NCI-H2081 treated with DMSO at 0.1 percent for 48 hours (cell line): ENCODE measurements at regions not wholly inside any gene's neighbourhood (a gene's known extent, or its start where the extent isn't known, plus 50 kb on each side); places are given as distances from the start of the nearest gene placed in this dataset.

ENCODE experiments used
- DNase-seq: peaks from one replicate; lab custom pipeline; 2025; lab: John Stamatoyannopoulos, UW

DNA sequence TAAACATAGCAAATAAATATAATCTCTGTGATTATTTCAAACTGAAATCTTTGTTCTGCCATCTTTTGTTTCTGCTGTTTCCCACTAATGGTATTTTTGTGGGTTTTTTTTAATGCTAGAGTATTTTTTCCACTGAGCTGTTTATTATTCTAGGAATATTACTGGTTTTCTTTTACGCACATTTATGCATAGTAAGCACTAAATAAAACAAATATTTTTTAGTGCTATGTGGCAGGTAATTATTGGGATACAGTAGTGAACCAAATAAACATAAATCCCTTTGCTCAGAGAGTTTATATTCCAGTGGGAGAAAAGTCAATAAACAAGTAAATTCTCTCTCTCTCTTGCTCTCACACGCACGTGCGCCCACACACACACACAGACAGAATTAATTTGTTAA lies 397.4 kb downstream of the PRDM5 start:
- no peak for DNase-seq

GRCh38 chr4:120524237-120524636 lies 398.3 kb downstream of the PRDM5 start:
- no peak for DNase-seq

DNA sequence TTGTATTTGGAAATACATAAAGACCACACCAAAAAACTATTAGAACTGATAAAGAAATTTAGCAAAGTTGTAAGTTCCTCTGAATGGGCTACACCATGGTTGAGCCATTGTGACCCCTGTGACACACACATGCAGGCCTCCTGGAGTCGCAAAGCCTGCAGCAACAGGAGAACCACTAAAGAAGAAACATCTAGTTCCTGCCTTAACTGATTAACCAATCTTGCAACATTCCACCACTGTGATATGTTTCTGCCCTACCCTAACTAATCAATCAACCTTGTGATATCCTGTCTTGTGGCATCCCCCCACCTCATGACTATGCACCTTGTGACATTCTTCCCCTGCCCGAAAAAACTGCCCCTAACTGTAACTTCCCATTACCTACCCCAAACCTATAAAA lies 401.8 kb downstream of the PRDM5 start:
- DNase-seq, result no peak

DNA sequence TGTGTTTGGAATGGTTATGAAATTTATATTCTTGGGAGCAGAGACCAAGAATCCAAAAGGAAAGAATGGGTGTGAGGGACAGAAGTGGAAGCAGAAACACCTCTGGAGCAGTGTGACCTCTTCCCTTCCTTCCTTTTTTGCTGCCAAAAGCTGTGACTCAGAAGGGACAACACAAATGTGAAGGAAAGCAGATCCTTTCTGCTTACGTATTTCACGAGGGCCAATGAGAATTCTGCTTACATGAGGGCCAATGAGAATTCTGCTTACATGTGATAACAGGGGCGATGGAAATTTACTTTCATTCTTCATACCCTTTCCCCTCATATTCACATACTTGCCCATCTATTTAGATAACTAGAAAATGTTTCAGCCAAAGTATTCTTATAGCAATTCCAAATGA lies 404.6 kb downstream of the PRDM5 start:
- DNase-seq, result no peak

- DNase-seq, result no peak
Observed at GRCh38 chr4:120509719-120510118, 412.8 kb downstream of the PRDM5 start.

DNA sequence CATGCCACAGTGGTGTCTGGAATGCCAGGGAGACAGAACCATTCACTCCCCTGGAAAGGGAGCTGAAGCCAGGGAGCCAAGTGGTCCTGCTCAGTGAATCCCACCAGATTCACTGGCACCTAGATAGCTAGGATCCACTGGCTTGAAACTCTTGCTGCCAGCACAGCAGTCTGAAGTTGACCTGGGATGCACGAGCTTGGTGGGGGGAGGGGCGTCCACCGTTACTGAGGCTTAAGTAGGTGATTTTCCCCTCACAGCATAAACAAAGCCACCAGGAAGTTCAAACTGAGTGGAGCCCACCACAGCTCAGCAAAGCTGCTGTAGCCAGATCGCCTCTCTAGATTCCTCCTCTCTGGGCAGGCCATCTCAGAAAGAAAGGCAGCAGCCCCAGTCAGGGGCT lies 413.3 kb downstream of the PRDM5 start:
- no peak for DNase-seq

DNA sequence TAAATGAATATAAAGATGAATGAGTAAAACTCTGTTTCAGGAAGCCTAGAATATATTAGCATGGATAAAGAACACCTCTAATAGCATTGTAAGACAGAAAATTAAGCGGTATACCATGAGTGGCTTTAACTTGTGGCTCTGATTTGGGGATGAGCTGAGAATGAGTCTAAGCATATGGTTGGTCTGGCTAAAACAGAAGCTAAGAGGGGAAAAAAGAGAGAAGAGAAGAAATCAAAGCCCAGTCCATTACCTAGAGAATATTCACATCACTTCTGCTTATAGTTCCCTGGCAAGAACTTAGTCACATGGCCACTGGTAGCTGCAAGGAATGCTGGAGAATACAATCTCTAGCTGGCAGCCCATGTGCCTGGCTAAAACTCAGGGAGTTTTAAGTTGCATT lies 414.5 kb downstream of the PRDM5 start:
- no peak for DNase-seq

DNA sequence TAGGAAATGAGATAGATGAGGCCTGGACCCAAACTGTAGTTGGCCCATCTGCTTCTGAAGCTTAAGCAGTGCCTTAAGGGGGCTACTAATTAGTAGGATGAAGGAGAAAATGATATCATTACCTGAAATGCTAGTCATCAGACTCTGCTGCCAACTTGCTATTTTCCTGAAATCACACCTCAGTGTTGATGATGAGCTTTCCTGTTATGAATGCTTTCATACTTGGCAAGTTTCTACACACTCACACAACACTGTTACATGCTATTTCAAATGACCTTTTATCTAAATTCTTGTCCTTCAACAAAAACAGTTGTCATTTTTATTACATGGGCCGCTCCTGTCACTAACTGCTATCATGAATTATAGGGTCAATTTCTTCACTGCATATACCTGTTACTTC lies 416.0 kb downstream of the PRDM5 start:
- no peak for DNase-seq

GRCh38 chr4:120498678-120499077 lies 423.8 kb downstream of the PRDM5 start:
- DNase-seq, result no peak

DNA sequence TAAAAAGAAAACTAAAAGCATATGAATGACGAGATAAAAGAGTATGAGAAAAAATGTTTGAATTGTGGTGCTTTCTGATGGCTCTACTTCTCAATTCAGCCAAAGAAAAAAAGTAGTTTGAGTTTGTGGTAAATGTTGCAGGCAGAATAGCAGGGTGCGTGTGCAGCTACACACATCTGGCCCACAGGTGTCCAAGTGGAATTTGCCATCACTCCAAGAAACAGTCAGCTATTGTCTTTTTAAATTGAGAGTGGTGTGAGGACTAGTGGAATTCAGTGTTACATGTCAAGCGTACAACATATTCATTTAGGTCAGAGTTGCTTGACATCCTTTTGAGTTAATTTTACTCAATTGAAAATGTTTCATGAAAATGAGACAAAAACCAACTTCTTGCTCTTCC lies 424.8 kb upstream of the MAD2L1 start:
- no peak for DNase-seq

- no peak for DNase-seq
Observed at GRCh38 chr4:120481756-120482155, 415.1 kb upstream of the MAD2L1 start.

DNA sequence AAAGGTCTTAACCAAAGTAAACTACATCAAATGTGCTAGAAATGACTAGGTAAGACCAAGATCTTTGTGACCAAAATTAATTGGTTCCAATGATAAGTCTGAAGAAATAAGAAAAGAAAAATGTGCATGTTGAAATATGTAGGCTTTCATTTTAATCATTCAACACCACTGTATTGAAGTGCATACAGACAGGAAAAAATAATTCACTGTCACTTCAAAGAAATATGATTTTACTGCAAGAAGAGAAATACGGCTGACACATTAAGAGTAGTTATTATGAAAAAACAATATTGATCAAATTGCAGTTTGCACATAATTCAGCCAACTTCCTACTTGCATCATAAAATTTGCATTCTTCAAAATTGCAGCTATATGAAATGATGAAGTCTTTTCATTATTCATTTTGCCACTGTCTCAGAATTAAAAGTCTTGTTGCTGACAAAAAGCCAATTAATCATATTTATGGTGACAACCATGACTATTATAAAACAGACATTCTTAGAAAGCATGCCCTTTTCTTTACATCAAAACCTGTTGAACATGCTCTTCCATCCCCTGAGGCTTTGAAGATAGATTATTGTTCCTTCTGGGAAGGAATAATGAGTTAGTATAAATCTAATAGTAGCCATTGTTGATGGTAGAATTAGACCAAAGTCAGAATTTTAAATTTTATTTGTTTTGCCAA lies 405.9 kb upstream of the MAD2L1 start:
- DNase-seq, result no peak

- no peak for DNase-seq
Observed at GRCh38 chr4:120466429-120466828, 399.8 kb upstream of the MAD2L1 start.

- DNase-seq, result no peak
Observed at GRCh38 chr4:120454788-120455187, 388.1 kb upstream of the MAD2L1 start.

DNA sequence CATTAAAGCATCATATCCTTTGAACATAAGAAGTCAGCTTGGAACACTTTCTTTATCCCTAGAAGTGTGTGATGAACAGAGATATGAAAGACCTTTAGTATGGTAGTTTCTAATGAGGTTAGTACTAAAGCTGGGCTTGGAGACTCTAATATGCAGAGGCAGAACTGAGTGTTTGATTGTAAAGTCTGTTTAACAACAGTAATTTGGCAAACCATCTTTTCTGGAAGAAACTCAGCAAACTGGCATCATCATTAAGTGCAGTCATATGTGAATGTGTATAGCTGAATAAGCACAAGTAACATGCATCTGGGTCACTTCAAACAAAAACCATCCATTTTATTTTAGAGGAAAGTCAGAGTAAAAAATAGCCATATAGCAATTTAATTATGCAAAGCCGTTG lies 385.9 kb upstream of the MAD2L1 start:
- no peak for DNase-seq

DNA sequence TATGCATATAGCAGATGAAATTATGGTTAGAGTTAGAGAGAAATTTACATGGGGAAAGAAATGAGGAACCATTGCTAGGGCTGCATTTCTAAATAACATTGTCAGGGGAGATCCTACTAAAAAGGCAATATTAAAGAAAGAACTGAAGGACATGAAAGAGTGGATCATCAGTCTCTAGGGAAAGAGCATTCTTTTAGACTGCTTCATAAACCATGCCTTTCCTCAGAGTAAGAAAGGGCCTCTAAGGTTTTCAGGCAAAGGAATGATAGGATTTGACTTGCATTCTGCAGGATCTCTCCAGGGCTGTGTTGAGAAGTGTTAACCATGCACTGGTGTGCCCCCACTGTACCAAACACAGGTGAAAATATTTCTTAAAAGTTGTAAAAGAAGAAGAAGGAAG lies 385.4 kb upstream of the MAD2L1 start:
- no peak for DNase-seq

GRCh38 chr4:120447774-120448173 lies 381.1 kb upstream of the MAD2L1 start:
- no peak for DNase-seq

DNA sequence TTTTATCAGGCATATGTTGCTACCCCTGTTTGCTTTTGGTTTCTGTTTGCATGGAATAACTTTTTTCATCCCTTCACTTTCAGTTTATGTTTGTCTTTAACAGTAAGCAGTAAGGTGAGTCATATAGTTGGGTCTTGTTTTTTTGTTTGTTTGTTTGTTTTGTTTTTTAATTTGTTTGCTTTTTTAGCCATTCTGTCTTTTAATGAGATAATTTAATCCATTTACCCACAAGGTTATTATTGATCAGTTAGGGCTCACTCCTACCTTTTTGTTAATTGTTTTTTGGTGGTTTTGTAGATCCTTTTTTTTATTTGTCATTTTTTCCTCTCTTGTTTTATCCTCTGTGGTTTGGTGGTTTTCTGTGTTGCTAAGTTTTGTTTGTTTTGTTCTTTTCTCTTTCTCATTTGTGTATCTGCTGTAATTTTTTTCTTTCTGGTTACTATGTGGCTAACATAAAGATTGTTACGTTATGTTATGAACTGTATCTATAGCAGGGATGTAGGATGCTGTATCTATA lies 379.5 kb upstream of the MAD2L1 start:
- DNase-seq, result no peak

DNA sequence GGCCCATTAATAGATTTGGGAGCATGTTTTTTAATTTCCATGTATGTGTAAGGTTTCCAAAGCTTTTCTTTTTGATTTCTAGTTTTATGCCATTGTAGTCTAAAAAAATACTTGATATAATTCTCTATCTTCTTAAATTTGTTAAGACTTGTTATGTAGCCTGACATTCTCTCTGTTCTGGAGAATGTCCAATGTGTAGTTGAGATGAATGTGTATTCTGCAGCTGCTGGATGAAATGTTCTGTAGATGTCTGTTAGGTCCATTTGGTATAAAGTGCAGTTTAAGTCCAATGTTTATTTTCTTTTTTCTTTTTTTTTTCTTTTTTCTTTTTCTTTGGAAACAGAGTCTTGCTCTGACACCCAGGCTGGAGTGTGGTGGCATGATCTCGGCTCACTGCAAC lies 378.5 kb upstream of the MAD2L1 start:
- no peak for DNase-seq

DNA sequence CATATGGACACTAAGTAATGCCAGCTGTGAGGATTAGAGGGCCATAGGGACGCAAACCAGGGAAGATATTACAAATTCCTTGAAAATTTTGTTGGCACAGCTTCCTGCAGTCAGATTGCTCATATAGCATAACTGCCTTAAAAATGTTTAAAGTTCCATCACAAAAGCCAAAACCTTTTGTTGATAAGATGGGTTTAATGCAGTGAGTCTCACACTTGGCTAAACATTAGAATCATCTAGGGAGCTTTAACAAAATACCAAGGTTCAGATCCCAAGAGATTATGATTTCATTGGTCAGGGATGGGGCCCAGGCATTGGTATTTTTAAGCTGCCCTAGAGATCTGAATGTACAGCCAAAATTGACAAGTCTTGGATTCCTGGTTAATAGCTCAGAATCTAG lies 376.5 kb upstream of the MAD2L1 start:
- DNase-seq, result no peak

DNA sequence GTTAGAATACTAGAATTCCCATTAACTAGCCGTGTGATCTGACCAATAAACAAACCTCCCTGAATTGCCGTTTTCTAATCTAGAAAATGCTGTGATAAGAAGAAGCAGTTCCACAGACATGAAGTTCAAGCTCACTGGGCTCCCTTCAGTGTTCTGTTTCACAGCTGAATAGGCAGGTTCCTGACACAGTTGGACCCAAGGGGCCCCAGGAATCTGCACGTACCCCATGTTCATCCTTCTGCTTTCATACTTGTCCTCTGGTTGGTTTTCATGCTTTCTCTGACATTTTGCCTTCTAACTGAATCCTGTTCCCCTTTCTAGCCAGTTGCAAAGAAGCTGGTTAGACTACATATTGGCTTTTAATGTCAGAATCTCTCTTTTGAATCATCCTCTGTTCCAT lies 374.1 kb upstream of the MAD2L1 start:
- DNase-seq, result no peak

GRCh38 chr4:120435179-120435578 lies 368.5 kb upstream of the MAD2L1 start:
- no peak for DNase-seq

DNA sequence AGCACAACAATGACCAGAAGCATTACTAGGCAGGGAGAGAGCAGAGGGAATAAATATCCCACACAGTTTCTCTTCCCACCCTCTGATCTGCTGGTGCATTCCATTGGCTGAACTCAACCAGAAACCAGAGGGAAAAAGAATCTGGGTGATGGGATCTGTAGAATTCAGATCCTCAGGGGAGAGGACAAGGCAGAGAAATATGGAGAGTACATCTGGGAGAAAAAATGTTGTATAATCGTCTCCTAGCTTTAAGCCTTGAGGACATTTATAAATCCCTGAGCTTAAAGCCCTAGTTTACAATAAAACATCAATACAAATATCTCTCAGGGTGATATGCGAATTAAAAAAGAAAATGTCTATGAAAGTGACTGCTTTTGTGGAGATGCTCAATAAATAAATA lies 368.1 kb upstream of the MAD2L1 start:
- DNase-seq, result no peak

- DNase-seq, result no peak
Observed at GRCh38 chr4:120432301-120432860, 365.7 kb upstream of the MAD2L1 start.
